ENCODE measurements at regions not wholly inside any gene's neighbourhood (a gene's known extent, or its start where the extent isn't known, plus 50 kb on each side); places are given as distances from the start of the nearest gene placed in this dataset.

GRCh38 chr1:239178961-239179360 lies 207.4 kb upstream of the CHRM3 start:
- TF ChIP-seq MYC (IDR thresholded peaks at IDR 0.05; ENCODE audit: low read depth, low read length) (no peak), MYC (CRISPR knock-in tag; IDR thresholded peaks at IDR 0.05; ENCODE audit: borderline replicate concordance, low read depth) (no peak), ETS1 (conservative IDR thresholded peaks at IDR 0.05; ENCODE audit: control insufficient read depth, low read depth, low read length) (no peak), CTCF (IDR thresholded peaks at IDR 0.05 in 2 of 3, conservative IDR thresholded peaks at IDR 0.05 in 1 of 3; ENCODE audit: insufficient read depth in 2 of 3, low read depth in 1 of 3, low read length in 3 of 3) (no peak), MAFG (tag; conservative IDR thresholded peaks at IDR 0.05) (no peak)

Measured in K562 (cell line).